ENCODE measurements at regions not wholly inside any gene's neighbourhood (a gene's known extent, or its start where the extent isn't known, plus 50 kb on each side); places are given as distances from the start of the nearest gene placed in this dataset.

- Histone ChIP-seq H4K20me1 (ENCODE audit: insufficient read depth, low read length) (no peaks in the 10 kb centered on the region), H3K4me2 (ENCODE audit: low read depth, low read length) (peak overlapping the region; percentile 13; the same call in 1 of the 2 replicates), H3K27me3 (replicated peaks; ENCODE audit: insufficient read depth, low read length) (no peaks in the 10 kb centered on the region), H3F3A (ENCODE audit: insufficient read depth, low read length) (no peaks in the 10 kb centered on the region), H3K36me3 (replicated peaks; ENCODE audit: insufficient read depth, low read length) (no peaks in the 10 kb centered on the region), H3K9me3 (replicated peaks; ENCODE audit: insufficient read depth, low read length) (no peaks in the 10 kb centered on the region), H2AFZ (ENCODE audit: low read length) (no peak overlapping the region), H3K79me2 (ENCODE audit: low read length) (no peaks in the 10 kb centered on the region), H3K27ac (ENCODE audit: low read length) (peak overlapping the region; percentile 9; the same call in 1 of the 2 replicates), H3K9ac (ENCODE audit: low read length) (no peak overlapping the region), H3K4me3 (ENCODE audit: low read length) (no peak overlapping the region), H3K4me1 (ENCODE audit: low read length) (0 out of 2 replicates have a peak, but pooled peaks cover 6% of the 10 kb centered on the region), H3K9me2 (replicated peaks; ENCODE audit: insufficient read depth, low read length) (no peaks in the 10 kb centered on the region)
- peak; percentile 16 for DNase-seq
- TF ChIP-seq EZH2phosphoT487 (IDR thresholded peaks at IDR 0.05; ENCODE audit: low read length) (no peak), EZH2 (optimal IDR thresholded peaks at IDR 0.05; ENCODE audit: low read depth, low read length) (no peak), CTCF (IDR thresholded peaks at IDR 0.05; ENCODE audit: low read length) (no peak)
These were observed 53.8 kb upstream of the CYRIA start for GRCh38 chr2:16719485-16719808.

- Histone ChIP-seq H2AFZ (ENCODE audit: low read length) (no peak overlapping the region), H3K27me3 (replicated peaks; ENCODE audit: insufficient read depth, low read length) (no peaks in the 10 kb centered on the region), H3F3A (ENCODE audit: insufficient read depth, low read length) (no peaks in the 10 kb centered on the region), H3K79me2 (ENCODE audit: low read length) (no peaks in the 10 kb centered on the region), H3K4me3 (ENCODE audit: low read length) (no peak overlapping the region), H3K36me3 (replicated peaks; ENCODE audit: insufficient read depth, low read length) (no peaks in the 10 kb centered on the region), H3K27ac (ENCODE audit: low read length) (peak overlapping the region; percentile 9; the same call in 1 of the 2 replicates), H3K4me1 (ENCODE audit: low read length) (peaks cover 12% of the 10 kb centered on the region), H4K20me1 (ENCODE audit: insufficient read depth, low read length) (no peaks in the 10 kb centered on the region), H3K4me2 (ENCODE audit: low read depth, low read length) (peak overlapping the region; percentile 13; the same call in 1 of the 2 replicates), H3K9me2 (replicated peaks; ENCODE audit: insufficient read depth, low read length) (no peaks in the 10 kb centered on the region), H3K9me3 (replicated peaks; ENCODE audit: insufficient read depth, low read length) (no peaks in the 10 kb centered on the region), H3K9ac (ENCODE audit: low read length) (no peak overlapping the region)
- TF ChIP-seq EZH2phosphoT487 (IDR thresholded peaks at IDR 0.05; ENCODE audit: low read length) (no peak), EZH2 (optimal IDR thresholded peaks at IDR 0.05; ENCODE audit: low read depth, low read length) (no peak), CTCF (IDR thresholded peaks at IDR 0.05; ENCODE audit: low read length) (no peak)
- DNase-seq: no peak
These were observed 53.2 kb upstream of the CYRIA start for GRCh38 chr2:16718576-16719484.

GRCh38 chr2:16717477-16717876, 51.8 kb upstream of the CYRIA start:
- Histone ChIP-seq H3K9me2 (replicated peaks; ENCODE audit: insufficient read depth, low read length) (no peaks in the 10 kb centered on the region), H3K79me2 (ENCODE audit: low read length) (no peaks in the 10 kb centered on the region), H3K4me1 (ENCODE audit: low read length) (peaks cover 25% of the 10 kb centered on the region), H3K9me3 (replicated peaks; ENCODE audit: insufficient read depth, low read length) (no peaks in the 10 kb centered on the region), H3K4me3 (ENCODE audit: low read length) (no peak overlapping the region), H3K27me3 (replicated peaks; ENCODE audit: insufficient read depth, low read length) (no peaks in the 10 kb centered on the region), H3K4me2 (ENCODE audit: low read depth, low read length) (no peak overlapping the region), H3F3A (ENCODE audit: insufficient read depth, low read length) (no peaks in the 10 kb centered on the region), H3K9ac (ENCODE audit: low read length) (no peak overlapping the region), H4K20me1 (ENCODE audit: insufficient read depth, low read length) (no peaks in the 10 kb centered on the region), H2AFZ (ENCODE audit: low read length) (no peak overlapping the region), H3K36me3 (replicated peaks; ENCODE audit: insufficient read depth, low read length) (no peaks in the 10 kb centered on the region), H3K27ac (ENCODE audit: low read length) (no peak overlapping the region)
- TF ChIP-seq EZH2phosphoT487 (IDR thresholded peaks at IDR 0.05; ENCODE audit: low read length) (no peak), EZH2 (optimal IDR thresholded peaks at IDR 0.05; ENCODE audit: low read depth, low read length) (no peak), CTCF (IDR thresholded peaks at IDR 0.05; ENCODE audit: low read length) (no peak)
- no peak for DNase-seq
